GM18858 (cell line): ENCODE measurements at regions not wholly inside any gene's neighbourhood (a gene's known extent, or its start where the extent isn't known, plus 50 kb on each side); places are given as distances from the start of the nearest gene placed in this dataset.

ENCODE experiments used
- ATAC-seq: cut with Tn5 transposase; IDR thresholded peaks from one replicate; pipeline ENCODE4 v1.9.1; 2021; ENCODE audit not compliant: unreplicated experiment

- ATAC-seq: no peak
Observed at GRCh38 chr15:53401503-53401902, 358.0 kb downstream of the WDR72 start.

GRCh38 chr15:53400986-53401385 lies 358.5 kb downstream of the WDR72 start:
- no peak for ATAC-seq

GRCh38 chr15:53397041-53397616 lies 362.3 kb downstream of the WDR72 start:
- ATAC-seq: no peak

GRCh38 chr15:53395871-53396270 lies 363.6 kb downstream of the WDR72 start:
- no peak for ATAC-seq

GRCh38 chr15:53390549-53390948 lies 368.9 kb downstream of the WDR72 start:
- no peak for ATAC-seq

GRCh38 chr15:53389271-53390037 lies 370.0 kb downstream of the WDR72 start:
- ATAC-seq: no peak

- ATAC-seq: no peak
Observed at GRCh38 chr15:53384417-53384816, 375.0 kb downstream of the WDR72 start.

- ATAC-seq: no peak
Observed at GRCh38 chr15:53378096-53378800, 381.2 kb downstream of the WDR72 start.

- ATAC-seq: no peak
Observed at GRCh38 chr15:53367740-53368139, 391.7 kb downstream of the WDR72 start.

- ATAC-seq: no peak
Observed at GRCh38 chr15:53360881-53361280, 398.6 kb downstream of the WDR72 start.

GRCh38 chr15:53359038-53359437 lies 400.4 kb downstream of the WDR72 start:
- no peak for ATAC-seq

GRCh38 chr15:53354874-53355273 lies 404.6 kb downstream of the WDR72 start:
- no peak for ATAC-seq

- no peak for ATAC-seq
Observed at GRCh38 chr15:53351373-53351772, 408.1 kb downstream of the WDR72 start.

GRCh38 chr15:53346583-53346982 lies 412.9 kb downstream of the WDR72 start:
- no peak for ATAC-seq

- ATAC-seq: no peak
Observed at GRCh38 chr15:53331328-53332190, 427.9 kb downstream of the WDR72 start.

- no peak for ATAC-seq
Observed at GRCh38 chr15:53328341-53328740, 431.1 kb downstream of the WDR72 start.

- ATAC-seq: no peak
Observed at GRCh38 chr15:53324061-53324460, 435.4 kb downstream of the WDR72 start.

GRCh38 chr15:53323191-53323590 lies 436.3 kb downstream of the WDR72 start:
- no peak for ATAC-seq

- no peak for ATAC-seq
Observed at GRCh38 chr15:53320816-53321215, 438.6 kb downstream of the WDR72 start.

GRCh38 chr15:53312707-53313106 lies 446.8 kb downstream of the WDR72 start:
- ATAC-seq: no peak

- ATAC-seq: no peak
Observed at GRCh38 chr15:53310709-53311108, 448.8 kb downstream of the WDR72 start.
